ENCODE measurements at regions not wholly inside any gene's neighbourhood (a gene's known extent, or its start where the extent isn't known, plus 50 kb on each side); places are given as distances from the start of the nearest gene placed in this dataset.

- TF ChIP-seq TAF1 (IDR thresholded peaks at IDR 0.05; ENCODE audit: low read depth, low read length): no peak
- peak; percentile 12; the same call in 1 of the 2 replicates for TF ChIP-seq SPI1 (IDR thresholded peaks at IDR 0.05; ENCODE audit: low read depth, low read length)
- TF ChIP-seq POLR2AphosphoS5 (IDR thresholded peaks at IDR 0.05; ENCODE audit: low read depth, low read length): no peak
Measured at GRCh38 chrX:40792433-40792832, 57.1 kb upstream of the MED14 start.
